ENCODE measurements at regions not wholly inside any gene's neighbourhood (a gene's known extent, or its start where the extent isn't known, plus 50 kb on each side); places are given as distances from the start of the nearest gene placed in this dataset.

DNA sequence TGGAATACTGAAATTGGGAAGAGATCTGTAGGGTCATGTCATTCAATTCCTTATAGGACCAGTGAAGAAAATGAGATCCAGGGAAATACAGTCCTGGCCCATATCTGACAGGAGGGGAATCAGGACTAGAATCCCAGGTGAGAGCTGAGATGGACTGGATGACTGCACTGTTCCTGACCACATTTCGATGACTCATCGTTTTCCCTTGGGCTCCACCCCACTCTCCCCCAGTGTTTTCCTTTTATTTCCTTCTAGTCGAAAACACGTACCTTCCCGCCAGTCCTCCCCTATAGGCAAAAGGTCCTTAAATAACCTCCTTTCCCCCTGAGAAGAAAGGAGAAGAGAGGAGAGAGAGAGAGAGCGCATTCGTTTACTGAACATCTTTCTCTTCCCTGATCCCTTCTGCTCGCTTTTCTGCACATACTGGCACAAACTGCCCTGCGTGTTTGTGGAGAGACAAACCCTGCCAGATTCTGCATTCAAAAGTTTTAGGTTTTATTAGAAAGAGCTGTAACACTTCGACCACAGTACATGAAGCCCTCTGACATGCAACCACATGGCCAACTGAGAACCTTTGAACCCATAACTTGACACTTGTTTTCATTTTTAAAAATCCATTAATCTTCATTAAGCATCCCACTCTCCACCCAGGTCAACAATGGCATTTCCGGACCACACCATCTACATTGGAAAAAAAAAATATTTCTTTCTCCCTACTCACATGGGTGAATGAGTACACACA lies 565.7 kb downstream of the METTL15 start:
- no peak overlapping the region for H3K4me2 ChIP-seq
- POLR2A ChIA-PET, result no interaction called here

GRCh38 chr11:28671274-28671673 lies 563.1 kb downstream of the METTL15 start:
- ChIA-PET CTCF (no interaction called here), POLR2A (no interaction called here)
- Histone ChIP-seq H4K20me1 (ENCODE audit: insufficient read depth) (no peaks in the 10 kb centered on the region), H3K27me3 (ENCODE audit: insufficient read depth) (no peaks in the 10 kb centered on the region), H3K9me2 (no peaks in the 10 kb centered on the region), H3K79me2 (ENCODE audit: insufficient read depth) (no peaks in the 10 kb centered on the region), H3K9me3 (no peaks in the 10 kb centered on the region), H3K9ac (no peak overlapping the region), H3F3A (replicated peaks; ENCODE audit: insufficient read depth) (no peaks in the 10 kb centered on the region), H2AFZ (ENCODE audit: low read depth) (no peak overlapping the region), H3K4me1 (ENCODE audit: control insufficient read depth in 1 of 2, insufficient read depth in 2 of 2, low read depth in 1 of 2, low read length in 1 of 2) (peaks cover 9 to 19% of the 10 kb centered on the region in 2 experiments; a peak in 3 of 4 replicates), H3K36me3 (replicated peaks in 1 of 2; ENCODE audit: control insufficient read depth in 1 of 2, insufficient read depth in 2 of 2, low read length in 1 of 2) (no peaks in the 10 kb centered on the region), H3K4me3 (ENCODE audit: low read depth in 2 of 2, low read length in 1 of 2) (no peak overlapping the region), H3K27ac (ENCODE audit: low read depth in 2 of 2, low read length in 1 of 2) (no peak overlapping the region), H3K4me2 (no peak overlapping the region)
- no peak for DNase-seq
- 51% methylated on average over 4 of the region's 4 CpGs for WGBS (ENCODE audit: low lambda C conversion rate)
- TF ChIP-seq PBX3 (IDR thresholded peaks at IDR 0.05) (no peak), JUND (IDR thresholded peaks at IDR 0.05) (no peak), SMC3 (IDR thresholded peaks at IDR 0.05; ENCODE audit: low read depth, low read length) (no peak), USF2 (IDR thresholded peaks at IDR 0.05; ENCODE audit: borderline replicate concordance, low read depth, low read length) (no peak), EZH2phosphoT487 (IDR thresholded peaks at IDR 0.05; ENCODE audit: borderline replicate concordance, low read depth) (no peak), FOXJ3 (CRISPR knock-in tag; IDR thresholded peaks at IDR 0.05) (no peak), FOXM1 (IDR thresholded peaks at IDR 0.05; ENCODE audit: low read depth) (no peak), NFIC (IDR thresholded peaks at IDR 0.05; ENCODE audit: borderline replicate concordance) (no peak), RFX5 (IDR thresholded peaks at IDR 0.05; ENCODE audit: low read length) (no peak), RCOR1 (IDR thresholded peaks at IDR 0.05; ENCODE audit: low read length) (no peak), CHD2 (IDR thresholded peaks at IDR 0.05; ENCODE audit: low read length, partially characterized antibody) (no peak), YY1 (IDR thresholded peaks at IDR 0.05; ENCODE audit: low read depth) (no peak), GATA2 (CRISPR knock-in tag; IDR thresholded peaks at IDR 0.05) (no peak)
- TF ChIP-seq, protein P1, sequence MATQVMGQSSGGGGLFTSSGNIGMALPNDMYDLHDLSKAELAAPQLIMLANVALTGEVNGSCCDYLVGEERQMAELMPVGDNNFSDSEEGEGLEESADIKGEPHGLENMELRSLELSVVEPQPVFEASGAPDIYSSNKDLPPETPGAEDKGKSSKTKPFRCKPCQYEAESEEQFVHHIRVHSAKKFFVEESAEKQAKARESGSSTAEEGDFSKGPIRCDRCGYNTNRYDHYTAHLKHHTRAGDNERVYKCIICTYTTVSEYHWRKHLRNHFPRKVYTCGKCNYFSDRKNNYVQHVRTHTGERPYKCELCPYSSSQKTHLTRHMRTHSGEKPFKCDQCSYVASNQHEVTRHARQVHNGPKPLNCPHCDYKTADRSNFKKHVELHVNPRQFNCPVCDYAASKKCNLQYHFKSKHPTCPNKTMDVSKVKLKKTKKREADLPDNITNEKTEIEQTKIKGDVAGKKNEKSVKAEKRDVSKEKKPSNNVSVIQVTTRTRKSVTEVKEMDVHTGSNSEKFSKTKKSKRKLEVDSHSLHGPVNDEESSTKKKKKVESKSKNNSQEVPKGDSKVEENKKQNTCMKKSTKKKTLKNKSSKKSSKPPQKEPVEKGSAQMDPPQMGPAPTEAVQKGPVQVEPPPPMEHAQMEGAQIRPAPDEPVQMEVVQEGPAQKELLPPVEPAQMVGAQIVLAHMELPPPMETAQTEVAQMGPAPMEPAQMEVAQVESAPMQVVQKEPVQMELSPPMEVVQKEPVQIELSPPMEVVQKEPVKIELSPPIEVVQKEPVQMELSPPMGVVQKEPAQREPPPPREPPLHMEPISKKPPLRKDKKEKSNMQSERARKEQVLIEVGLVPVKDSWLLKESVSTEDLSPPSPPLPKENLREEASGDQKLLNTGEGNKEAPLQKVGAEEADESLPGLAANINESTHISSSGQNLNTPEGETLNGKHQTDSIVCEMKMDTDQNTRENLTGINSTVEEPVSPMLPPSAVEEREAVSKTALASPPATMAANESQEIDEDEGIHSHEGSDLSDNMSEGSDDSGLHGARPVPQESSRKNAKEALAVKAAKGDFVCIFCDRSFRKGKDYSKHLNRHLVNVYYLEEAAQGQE (IDR thresholded peaks at IDR 0.05; ENCODE audit: low read depth, low read length), result no peak
- TF ChIP-seq, protein P2, sequence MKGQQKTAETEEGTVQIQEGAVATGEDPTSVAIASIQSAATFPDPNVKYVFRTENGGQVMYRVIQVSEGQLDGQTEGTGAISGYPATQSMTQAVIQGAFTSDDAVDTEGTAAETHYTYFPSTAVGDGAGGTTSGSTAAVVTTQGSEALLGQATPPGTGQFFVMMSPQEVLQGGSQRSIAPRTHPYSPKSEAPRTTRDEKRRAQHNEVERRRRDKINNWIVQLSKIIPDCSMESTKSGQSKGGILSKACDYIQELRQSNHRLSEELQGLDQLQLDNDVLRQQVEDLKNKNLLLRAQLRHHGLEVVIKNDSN (IDR thresholded peaks at IDR 0.05; ENCODE audit: borderline replicate concordance, low read depth), result no peak
- TF ChIP-seq, protein P3, sequence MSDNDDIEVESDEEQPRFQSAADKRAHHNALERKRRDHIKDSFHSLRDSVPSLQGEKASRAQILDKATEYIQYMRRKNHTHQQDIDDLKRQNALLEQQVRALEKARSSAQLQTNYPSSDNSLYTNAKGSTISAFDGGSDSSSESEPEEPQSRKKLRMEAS (IDR thresholded peaks at IDR 0.05; ENCODE audit: low read depth), result no peak

More for the DNA sequence above, 565.7 kb downstream of the METTL15 start:
- Histone ChIP-seq H3K4me3 (ENCODE audit: low read depth in 2 of 2, low read length in 1 of 2) (no peak overlapping the region), H3K36me3 (replicated peaks in 1 of 2; ENCODE audit: control insufficient read depth in 1 of 2, insufficient read depth in 2 of 2, low read length in 1 of 2) (no peaks in the 10 kb centered on the region), H3K9me3 (no peaks in the 10 kb centered on the region), H3K27me3 (ENCODE audit: insufficient read depth) (no peaks in the 10 kb centered on the region), H2AFZ (ENCODE audit: low read depth) (no peak overlapping the region), H3K9ac (no peak overlapping the region), H4K20me1 (ENCODE audit: insufficient read depth) (no peaks in the 10 kb centered on the region), H3K79me2 (ENCODE audit: insufficient read depth) (no peaks in the 10 kb centered on the region), H3K4me1 (ENCODE audit: control insufficient read depth in 1 of 2, insufficient read depth in 2 of 2, low read depth in 1 of 2, low read length in 1 of 2) (peaks cover 6 to 12% of the 10 kb centered on the region in 2 experiments; a peak in 3 of 4 replicates), H3F3A (replicated peaks; ENCODE audit: insufficient read depth) (no peaks in the 10 kb centered on the region), H3K9me2 (no peaks in the 10 kb centered on the region), H3K27ac (ENCODE audit: low read depth in 2 of 2, low read length in 1 of 2) (peak overlapping the region in 1 of 2 experiments; percentile 14; a peak in 1 of 4 replicates)
- WGBS (ENCODE audit: low lambda C conversion rate), result 85% methylated on average over 11 of the region's 11 CpGs
- TF ChIP-seq FOSL2 (IDR thresholded peaks at IDR 0.05; ENCODE audit: borderline replicate concordance, low read depth) (no peak), TEAD4 (IDR thresholded peaks at IDR 0.05; ENCODE audit: borderline replicate concordance, insufficient read depth) (no peak), MXI1 (IDR thresholded peaks at IDR 0.05; ENCODE audit: low read depth, low read length) (no peak), SMC3 (IDR thresholded peaks at IDR 0.05; ENCODE audit: low read depth, low read length) (no peak), TAF1 (IDR thresholded peaks at IDR 0.05; ENCODE audit: borderline replicate concordance, low read depth, low read length) (no peak)
- TF ChIP-seq, protein P3 (IDR thresholded peaks at IDR 0.05; ENCODE audit: low read depth), result no peak
- no peak for DNase-seq
- CTCF ChIA-PET, result interaction anchor here (0.7 to 2.2 kb wide), 7 partner anchors 12 to 979 kb away, joined by 3 to 10 read pairs (median 5); no protein-coding TSS in a partner anchor
